ENCODE measurements at regions not wholly inside any gene's neighbourhood (a gene's known extent, or its start where the extent isn't known, plus 50 kb on each side); places are given as distances from the start of the nearest gene placed in this dataset.

DNA sequence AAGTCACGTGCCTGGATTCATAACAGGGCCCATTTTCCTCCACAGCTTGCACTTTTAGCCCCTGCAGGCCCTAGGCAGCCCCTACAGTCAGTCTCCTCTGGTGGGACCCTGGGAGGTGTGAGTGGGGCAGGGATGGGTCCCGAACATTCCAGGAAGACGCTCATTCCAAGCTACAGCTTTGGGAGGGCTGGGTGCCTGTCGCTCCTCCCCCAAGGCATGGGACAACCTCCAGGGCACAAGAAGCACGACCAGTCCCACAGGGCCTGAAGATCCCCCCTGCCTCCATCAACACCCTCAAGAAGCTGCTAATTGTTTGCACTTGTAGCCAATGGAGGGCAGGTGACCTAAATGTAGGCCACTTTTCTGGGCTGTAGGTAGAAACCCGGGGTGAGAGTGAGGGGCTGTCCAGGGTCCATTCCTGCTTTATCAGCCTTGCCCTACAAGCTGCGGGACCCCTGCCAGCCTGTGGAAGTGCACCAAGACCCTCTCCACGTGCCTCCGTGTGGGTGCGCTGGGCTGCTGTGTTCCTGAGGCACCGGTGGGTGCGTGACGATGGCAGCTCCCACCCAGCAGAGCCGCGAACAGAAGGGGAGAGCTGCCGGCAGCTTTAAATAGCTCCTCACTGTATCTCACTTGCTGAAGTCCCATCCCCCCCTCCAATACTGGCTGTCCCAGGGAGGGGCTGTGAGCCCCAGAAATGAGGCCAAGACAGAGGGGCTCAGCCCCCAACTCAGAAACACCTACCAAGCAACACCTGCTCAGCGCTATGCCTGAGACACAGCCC is 91.9 kb upstream of the ARAP3 start:
- in situ Hi-C loops (cut with MboI; ENCODE audit: low pct_unique_long_range_greater_than_20kb in 2 of 9, low sequenced_read_pairs in 9 of 9, unreplicated experiment in 9 of 9): no loop called here

GRCh38 chr5:141772281-141772680 is 90.3 kb upstream of the ARAP3 start:
- H3K4me3 ChIP-seq: no peak overlapping the region
- no peak for ATAC-seq (replicated peaks in 6 of 8)
- 12 to 49% methylated on average over 3 of the region's 9 CpGs; no CpG with 5 or more reads in 8 of the 10 experiments for WGBS, 10 experiments
- peaks cover 18 to 19% of the 10 kb centered on the region in 2 donors for H3K4me1 ChIP-seq (replicated peaks in 1 of 2)
- H3K27ac ChIP-seq: no peak overlapping the region
- in situ Hi-C loops (cut with MboI; ENCODE audit: low pct_unique_long_range_greater_than_20kb in 2 of 9, low sequenced_read_pairs in 9 of 9, unreplicated experiment in 9 of 9): no loop called here

More for the DNA sequence above, 91.9 kb upstream of the ARAP3 start:
- Histone ChIP-seq H3K4me3 (no peak overlapping the region), H3K27ac (no peak overlapping the region), H3K4me1 (replicated peaks in 1 of 2) (peaks cover 30 to 33% of the 10 kb centered on the region in 2 donors)
- 29 to 100% (median 83%) methylated on average over 1 to 6 of the region's 17 CpGs; no CpG with 5 or more reads in 2 of the 10 experiments for WGBS, 10 experiments
- no peak for ATAC-seq (replicated peaks in 6 of 8)

DNA sequence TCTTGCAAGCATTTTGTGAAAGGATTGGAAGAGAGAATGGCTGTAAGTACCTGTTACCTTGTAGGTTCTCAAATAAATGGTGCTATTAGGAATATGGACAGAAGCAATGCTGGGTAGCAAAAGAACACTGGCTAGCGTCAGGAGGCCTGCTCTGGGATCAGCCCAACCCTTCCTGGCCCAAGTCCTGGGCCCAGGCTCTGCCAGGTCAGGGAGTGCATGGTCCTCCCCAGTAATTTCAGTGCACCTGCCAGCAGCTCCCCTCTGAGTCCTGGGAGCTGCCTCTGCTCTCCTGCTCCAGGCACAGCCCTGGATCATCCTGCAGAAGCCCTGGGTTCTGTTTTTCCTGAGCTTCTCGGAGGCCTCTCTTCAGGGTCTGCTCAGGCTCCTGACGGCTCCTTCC is 89.5 kb upstream of the ARAP3 start:
- WGBS, 10 experiments: 21 to 92% (median 62%) methylated on average over 1 to 2 of the region's 3 CpGs; no CpG with 5 or more reads in 5 of the 10 experiments
- in situ Hi-C loops (cut with MboI; ENCODE audit: low pct_unique_long_range_greater_than_20kb in 2 of 9, low sequenced_read_pairs in 9 of 9, unreplicated experiment in 9 of 9): no loop called here
- peak in 5 of 8 experiments; percentile 3 to 18 (median 6) for ATAC-seq (replicated peaks in 6 of 8)
- Histone ChIP-seq H3K4me3 (no peak overlapping the region), H3K4me1 (replicated peaks in 1 of 2) (peaks cover 18 to 19% of the 10 kb centered on the region in 2 donors), H3K27ac (no peak overlapping the region)

DNA sequence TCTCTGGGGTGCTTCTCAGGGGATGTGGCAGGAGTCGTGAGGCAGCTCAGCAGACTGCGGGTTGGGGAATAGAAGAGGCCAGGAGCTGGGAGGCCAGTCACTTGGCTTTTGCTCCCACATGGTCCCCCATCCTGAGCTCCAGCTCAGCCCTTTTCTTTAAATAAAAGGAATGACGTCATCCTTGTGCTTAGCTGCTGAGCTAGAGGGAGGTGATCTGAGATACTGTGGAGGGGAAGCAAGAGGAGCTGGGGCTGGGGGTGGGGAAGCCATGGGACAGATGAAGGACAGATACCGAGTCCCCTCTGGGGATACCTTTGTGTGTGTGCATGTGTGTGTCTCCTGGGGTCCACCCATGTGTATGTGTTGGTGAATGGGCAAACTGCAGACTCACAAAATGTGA is 89.0 kb upstream of the ARAP3 start:
- H3K4me1 ChIP-seq (replicated peaks in 1 of 2): peaks cover 18 to 19% of the 10 kb centered on the region in 2 donors
- ATAC-seq (replicated peaks in 6 of 8): peak in 6 of 8 experiments; percentile 49 to 96 (median 96)
- peak overlapping the region; percentile 32 to 62 for H3K27ac ChIP-seq
- in situ Hi-C loops (cut with MboI; ENCODE audit: low pct_unique_long_range_greater_than_20kb in 2 of 9, low sequenced_read_pairs in 9 of 9, unreplicated experiment in 9 of 9): no loop called here
- no peak overlapping the region for H3K4me3 ChIP-seq
- 60 to 100% methylated on average over 1 of the region's 4 CpGs; no CpG with 5 or more reads in 8 of the 10 experiments for WGBS, 10 experiments

- Histone ChIP-seq H3K27ac (peak overlapping the region in 1 of 2 donors; percentile 8), H3K4me3 (no peak overlapping the region), H3K4me1 (replicated peaks in 1 of 2) (peaks cover 18 to 19% of the 10 kb centered on the region in 2 donors)
- in situ Hi-C loops (cut with MboI; ENCODE audit: low pct_unique_long_range_greater_than_20kb in 2 of 9, low sequenced_read_pairs in 9 of 9, unreplicated experiment in 9 of 9): no loop called here
- ATAC-seq (replicated peaks in 6 of 8): no peak
- WGBS, 10 experiments: 63 to 67% methylated on average over 1 to 2 of the region's 3 CpGs; no CpG with 5 or more reads in 8 of the 10 experiments
Observed at GRCh38 chr5:141769671-141770070, 87.6 kb upstream of the ARAP3 start.

GRCh38 chr5:141767671-141768070 is 85.6 kb upstream of the ARAP3 start:
- no peak overlapping the region for H3K27ac ChIP-seq
- 20 to 100% (median 78%) methylated on average over 1 to 8 of the region's 15 CpGs; no CpG with 5 or more reads in 6 of the 10 experiments for WGBS, 10 experiments

GRCh38 chr5:141765896-141766551 is 84.0 kb upstream of the ARAP3 start:
- H3K4me3 ChIP-seq: no peak overlapping the region
- in situ Hi-C loops (cut with MboI; ENCODE audit: low pct_unique_long_range_greater_than_20kb in 2 of 9, low sequenced_read_pairs in 9 of 9, unreplicated experiment in 9 of 9): no loop called here
- peaks cover 16 to 22% of the 10 kb centered on the region in 2 donors for H3K4me1 ChIP-seq (replicated peaks in 1 of 2)
- no peak for ATAC-seq (replicated peaks in 6 of 8)
- H3K27ac ChIP-seq: no peak overlapping the region
- 0 to 83% (median 44%) methylated on average over 1 to 2 of the region's 2 CpGs; no CpG with 5 or more reads in 4 of the 10 experiments for WGBS, 10 experiments

More at GRCh38 chr5:141767671-141768070, 85.6 kb upstream of the ARAP3 start:
- H3K4me3 ChIP-seq: no peak overlapping the region
- H3K4me1 ChIP-seq (replicated peaks in 1 of 2): peaks cover 29 to 34% of the 10 kb centered on the region in 2 donors
- in situ Hi-C loops (cut with MboI; ENCODE audit: low pct_unique_long_range_greater_than_20kb in 2 of 9, low sequenced_read_pairs in 9 of 9, unreplicated experiment in 9 of 9): no loop called here
- ATAC-seq (replicated peaks in 6 of 8): no peak

DNA sequence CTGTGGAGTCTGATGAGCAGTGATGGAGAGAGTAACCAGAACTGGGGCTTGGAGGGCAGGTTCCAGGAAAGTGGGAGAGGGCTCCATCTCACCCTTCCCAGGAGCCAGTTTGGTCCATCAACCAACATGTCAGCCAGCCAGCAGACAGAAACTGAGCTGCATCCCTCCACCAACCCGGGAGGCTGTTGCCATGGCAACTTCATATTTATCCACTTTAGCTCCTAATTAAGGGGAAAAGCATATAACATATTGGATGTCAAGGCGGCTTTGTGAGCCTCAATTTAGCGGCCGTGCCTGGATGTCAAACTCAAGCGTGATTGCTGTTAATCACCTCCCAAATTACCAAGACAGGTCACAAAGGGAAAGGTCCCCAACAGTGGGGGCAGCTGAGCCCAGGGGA is 81.5 kb upstream of the ARAP3 start:
- H3K4me3 ChIP-seq: no peak overlapping the region
- in situ Hi-C loops (cut with MboI; ENCODE audit: low pct_unique_long_range_greater_than_20kb in 2 of 9, low sequenced_read_pairs in 9 of 9, unreplicated experiment in 9 of 9): no loop called here
- peak in 4 of 8 experiments; percentile 23 to 60 (median 43) for ATAC-seq (replicated peaks in 6 of 8)
- peak overlapping the region in 1 of 2 donors; percentile 32 for H3K27ac ChIP-seq
- peaks cover 21 to 25% of the 10 kb centered on the region in 2 donors for H3K4me1 ChIP-seq (replicated peaks in 1 of 2)
- 0 to 48% methylated on average over 2 to 5 of the region's 5 CpGs; no CpG with 5 or more reads in 8 of the 10 experiments for WGBS, 10 experiments

DNA sequence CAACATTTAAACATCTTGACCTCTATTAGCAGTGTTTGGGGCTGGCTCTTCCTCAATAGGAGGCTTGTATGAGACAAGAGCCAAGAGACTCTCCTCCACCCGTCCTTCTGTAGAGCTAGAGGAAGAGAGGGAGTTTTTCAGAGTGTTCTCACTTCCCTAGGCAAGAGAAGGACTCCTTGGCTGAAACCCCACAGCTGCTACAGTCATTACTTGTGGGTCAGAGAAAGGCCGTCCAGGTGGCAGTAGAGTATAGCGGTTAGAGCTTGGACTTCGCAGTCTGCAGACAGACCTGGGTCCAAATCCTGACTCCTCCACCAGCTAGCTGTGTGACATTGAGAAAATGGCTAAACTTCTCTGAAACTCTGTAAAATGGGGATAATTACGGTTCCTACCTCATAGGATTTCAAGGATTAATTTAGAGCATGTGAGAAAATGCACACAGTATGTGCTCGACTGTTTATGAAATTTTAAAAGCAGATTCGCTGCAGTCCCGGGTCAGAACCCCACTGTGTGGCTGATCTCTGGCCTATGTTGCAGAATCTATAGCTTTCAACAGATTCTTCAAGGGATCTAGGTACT is 80.8 kb upstream of the ARAP3 start:
- Histone ChIP-seq H3K4me1 (replicated peaks in 1 of 2) (peaks cover 28 to 32% of the 10 kb centered on the region in 2 donors), H3K27ac (no peak overlapping the region), H3K4me3 (no peak overlapping the region)
- ATAC-seq (replicated peaks in 6 of 8): no peak
- WGBS, 10 experiments: 8 to 90% (median 76%) methylated on average over 3 to 8 of the region's 8 CpGs; no CpG with 5 or more reads in 1 of the 10 experiments
- in situ Hi-C loops (cut with MboI; ENCODE audit: low pct_unique_long_range_greater_than_20kb in 2 of 9, low sequenced_read_pairs in 9 of 9, unreplicated experiment in 9 of 9): no loop called here

- no peak for ATAC-seq (replicated peaks in 6 of 8)
- 37 to 70% (median 50%) methylated on average over 2 to 3 of the region's 11 CpGs; no CpG with 5 or more reads in 7 of the 10 experiments for WGBS, 10 experiments
- no peak overlapping the region for H3K27ac ChIP-seq
- peaks cover 31 to 37% of the 10 kb centered on the region in 2 donors for H3K4me1 ChIP-seq (replicated peaks in 1 of 2)
- in situ Hi-C loops (cut with MboI; ENCODE audit: low pct_unique_long_range_greater_than_20kb in 2 of 9, low sequenced_read_pairs in 9 of 9, unreplicated experiment in 9 of 9): no loop called here
- H3K4me3 ChIP-seq: no peak overlapping the region
Observed at GRCh38 chr5:141762316-141762715, 80.3 kb upstream of the ARAP3 start.

GRCh38 chr5:141760753-141761152 is 78.7 kb upstream of the ARAP3 start:
- H3K27ac ChIP-seq: no peak overlapping the region
- H3K4me3 ChIP-seq: no peak overlapping the region
- WGBS, 10 experiments: 47 to 100% (median 80%) methylated on average over 1 to 6 of the region's 10 CpGs; no CpG with 5 or more reads in 3 of the 10 experiments
- peaks cover 31 to 37% of the 10 kb centered on the region in 2 donors for H3K4me1 ChIP-seq (replicated peaks in 1 of 2)
- in situ Hi-C loops (cut with MboI; ENCODE audit: low pct_unique_long_range_greater_than_20kb in 2 of 9, low sequenced_read_pairs in 9 of 9, unreplicated experiment in 9 of 9): no loop called here
- ATAC-seq (replicated peaks in 6 of 8): no peak

DNA sequence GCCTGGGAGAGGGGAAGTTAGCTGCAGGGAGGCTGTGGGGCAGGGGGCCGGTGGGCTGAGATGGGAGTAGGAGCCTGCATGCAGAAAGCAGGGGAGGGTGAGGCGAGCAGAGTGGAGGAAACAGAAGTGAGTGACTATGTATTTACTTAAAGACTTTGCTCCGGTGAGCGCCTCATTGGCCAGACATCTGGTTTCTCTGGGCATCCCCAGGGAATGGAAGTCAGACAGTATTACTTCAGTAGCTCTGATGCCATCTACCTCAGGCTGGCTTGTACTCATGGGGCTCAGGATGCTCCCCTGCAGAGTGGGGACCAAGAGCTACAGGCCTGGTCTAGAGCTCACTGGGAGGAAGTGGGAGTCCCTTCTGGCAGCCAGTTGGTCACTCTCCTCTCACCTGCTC is 78.2 kb upstream of the ARAP3 start:
- no peak overlapping the region for H3K27ac ChIP-seq
- no CpG with 5 or more reads among the region's 4 CpGs for WGBS, 10 experiments
- H3K4me1 ChIP-seq (replicated peaks in 1 of 2): peaks cover 31 to 37% of the 10 kb centered on the region in 2 donors
- in situ Hi-C loops (cut with MboI; ENCODE audit: low pct_unique_long_range_greater_than_20kb in 2 of 9, low sequenced_read_pairs in 9 of 9, unreplicated experiment in 9 of 9): no loop called here
- no peak for ATAC-seq (replicated peaks in 6 of 8)
- H3K4me3 ChIP-seq: no peak overlapping the region

Data from motor neuron (in vitro differentiated cells).